ENCODE measurements at regions not wholly inside any gene's neighbourhood (a gene's known extent, or its start where the extent isn't known, plus 50 kb on each side); places are given as distances from the start of the nearest gene placed in this dataset.

GRCh38 chr10:9712393-9712792 is 1305.3 kb upstream of the CELF2 start:
- Histone ChIP-seq H3K9me3 (ENCODE audit: control insufficient read depth, low read length) (no peaks in the 10 kb centered on the region), H3K27ac (ENCODE audit: low read depth, low read length, severe bottlenecking) (no peak overlapping the region), H3K4me3 (ENCODE audit: extremely low read depth, insufficient read depth, low read length, poor library complexity, severe bottlenecking) (no peak overlapping the region), H3K36me3 (ENCODE audit: control insufficient read depth, insufficient read depth, low read length) (no peaks in the 10 kb centered on the region), H3K4me1 (ENCODE audit: control insufficient read depth, insufficient read depth, low read length, poor library complexity, severe bottlenecking) (no peaks in the 10 kb centered on the region)

- Histone ChIP-seq H3K36me3 (ENCODE audit: control insufficient read depth, insufficient read depth, low read length) (no peaks in the 10 kb centered on the region), H3K9me3 (ENCODE audit: control insufficient read depth, low read length) (no peaks in the 10 kb centered on the region), H3K4me3 (ENCODE audit: extremely low read depth, insufficient read depth, low read length, poor library complexity, severe bottlenecking) (no peak overlapping the region), H3K4me1 (ENCODE audit: control insufficient read depth, insufficient read depth, low read length, poor library complexity, severe bottlenecking) (no peaks in the 10 kb centered on the region), H3K27ac (ENCODE audit: low read depth, low read length, severe bottlenecking) (no peak overlapping the region)
- no CpG with 5 or more reads among the region's 2 CpGs for WGBS, 2 experiments (ENCODE audit: insufficient coverage in 2 of 2)
Measured at GRCh38 chr10:9719246-9719645, 1298.4 kb upstream of the CELF2 start.

GRCh38 chr10:9733766-9734165 is 1283.9 kb upstream of the CELF2 start:
- WGBS, 2 experiments (ENCODE audit: insufficient coverage in 2 of 2) = 78 to 100% methylated on average over 1 of the region's 1 CpG
- Histone ChIP-seq H3K27ac (ENCODE audit: low read depth, low read length, severe bottlenecking) (no peak overlapping the region), H3K36me3 (ENCODE audit: control insufficient read depth, insufficient read depth, low read length) (no peaks in the 10 kb centered on the region)

GRCh38 chr10:9734218-9734617 is 1283.5 kb upstream of the CELF2 start:
- Histone ChIP-seq H3K4me3 (ENCODE audit: extremely low read depth, insufficient read depth, low read length, poor library complexity, severe bottlenecking) (no peak overlapping the region), H3K36me3 (ENCODE audit: control insufficient read depth, insufficient read depth, low read length) (no peaks in the 10 kb centered on the region), H3K27ac (ENCODE audit: low read depth, low read length, severe bottlenecking) (no peak overlapping the region), H3K9me3 (ENCODE audit: control insufficient read depth, low read length) (no peaks in the 10 kb centered on the region), H3K4me1 (ENCODE audit: control insufficient read depth, insufficient read depth, low read length, poor library complexity, severe bottlenecking) (no peaks in the 10 kb centered on the region)
- WGBS, 2 experiments (ENCODE audit: insufficient coverage in 2 of 2) = 86 to 89% methylated on average over 3 to 4 of the region's 5 CpGs

More at GRCh38 chr10:9733766-9734165, 1283.9 kb upstream of the CELF2 start:
- no peaks in the 10 kb centered on the region for H3K9me3 ChIP-seq (ENCODE audit: control insufficient read depth, low read length)
- H3K4me3 ChIP-seq (ENCODE audit: extremely low read depth, insufficient read depth, low read length, poor library complexity, severe bottlenecking) = no peak overlapping the region
- H3K4me1 ChIP-seq (ENCODE audit: control insufficient read depth, insufficient read depth, low read length, poor library complexity, severe bottlenecking) = no peaks in the 10 kb centered on the region

- Histone ChIP-seq H3K9me3 (ENCODE audit: control insufficient read depth, low read length) (no peaks in the 10 kb centered on the region), H3K27ac (ENCODE audit: low read depth, low read length, severe bottlenecking) (no peak overlapping the region)
- no CpG with 5 or more reads among the region's 2 CpGs for WGBS, 2 experiments (ENCODE audit: insufficient coverage in 2 of 2)
Measured at GRCh38 chr10:9735731-9736130, 1281.9 kb upstream of the CELF2 start.

GRCh38 chr10:9743639-9744038 is 1274.0 kb upstream of the CELF2 start:
- Histone ChIP-seq H3K9me3 (ENCODE audit: control insufficient read depth, low read length) (peaks cover 4% of the 10 kb centered on the region), H3K4me3 (ENCODE audit: extremely low read depth, insufficient read depth, low read length, poor library complexity, severe bottlenecking) (no peak overlapping the region), H3K4me1 (ENCODE audit: control insufficient read depth, insufficient read depth, low read length, poor library complexity, severe bottlenecking) (no peaks in the 10 kb centered on the region), H3K36me3 (ENCODE audit: control insufficient read depth, insufficient read depth, low read length) (no peaks in the 10 kb centered on the region), H3K27ac (ENCODE audit: low read depth, low read length, severe bottlenecking) (no peak overlapping the region)

More at GRCh38 chr10:9735731-9736130, 1281.9 kb upstream of the CELF2 start:
- H3K4me1 ChIP-seq (ENCODE audit: control insufficient read depth, insufficient read depth, low read length, poor library complexity, severe bottlenecking) = no peaks in the 10 kb centered on the region
- no peaks in the 10 kb centered on the region for H3K36me3 ChIP-seq (ENCODE audit: control insufficient read depth, insufficient read depth, low read length)
- no peak overlapping the region for H3K4me3 ChIP-seq (ENCODE audit: extremely low read depth, insufficient read depth, low read length, poor library complexity, severe bottlenecking)

GRCh38 chr10:9745158-9745557 is 1272.5 kb upstream of the CELF2 start:
- 89 to 100% methylated on average over 1 of the region's 1 CpG for WGBS, 2 experiments (ENCODE audit: insufficient coverage in 2 of 2)
- Histone ChIP-seq H3K4me1 (ENCODE audit: control insufficient read depth, insufficient read depth, low read length, poor library complexity, severe bottlenecking) (no peaks in the 10 kb centered on the region), H3K36me3 (ENCODE audit: control insufficient read depth, insufficient read depth, low read length) (no peaks in the 10 kb centered on the region), H3K4me3 (ENCODE audit: extremely low read depth, insufficient read depth, low read length, poor library complexity, severe bottlenecking) (no peak overlapping the region), H3K9me3 (ENCODE audit: control insufficient read depth, low read length) (peaks cover 4% of the 10 kb centered on the region), H3K27ac (ENCODE audit: low read depth, low read length, severe bottlenecking) (no peak overlapping the region)

- Histone ChIP-seq H3K9me3 (ENCODE audit: control insufficient read depth, low read length) (no peaks in the 10 kb centered on the region), H3K36me3 (ENCODE audit: control insufficient read depth, insufficient read depth, low read length) (no peaks in the 10 kb centered on the region)
- WGBS, 2 experiments (ENCODE audit: insufficient coverage in 2 of 2) = 79 to 87% methylated on average over 5 to 6 of the region's 6 CpGs
Measured at GRCh38 chr10:9757176-9757575, 1260.5 kb upstream of the CELF2 start.

GRCh38 chr10:9759596-9759995 is 1258.1 kb upstream of the CELF2 start:
- no peaks in the 10 kb centered on the region for H3K36me3 ChIP-seq (ENCODE audit: control insufficient read depth, insufficient read depth, low read length)
- no peak overlapping the region for H3K27ac ChIP-seq (ENCODE audit: low read depth, low read length, severe bottlenecking)
- H3K4me1 ChIP-seq (ENCODE audit: control insufficient read depth, insufficient read depth, low read length, poor library complexity, severe bottlenecking) = no peaks in the 10 kb centered on the region
- 95 to 100% methylated on average over 1 to 3 of the region's 3 CpGs for WGBS, 2 experiments (ENCODE audit: insufficient coverage in 2 of 2)
- H3K9me3 ChIP-seq (ENCODE audit: control insufficient read depth, low read length) = no peaks in the 10 kb centered on the region
- H3K4me3 ChIP-seq (ENCODE audit: extremely low read depth, insufficient read depth, low read length, poor library complexity, severe bottlenecking) = no peak overlapping the region

More at GRCh38 chr10:9757176-9757575, 1260.5 kb upstream of the CELF2 start:
- no peaks in the 10 kb centered on the region for H3K4me1 ChIP-seq (ENCODE audit: control insufficient read depth, insufficient read depth, low read length, poor library complexity, severe bottlenecking)
- no peak overlapping the region for H3K27ac ChIP-seq (ENCODE audit: low read depth, low read length, severe bottlenecking)
- no peak overlapping the region for H3K4me3 ChIP-seq (ENCODE audit: extremely low read depth, insufficient read depth, low read length, poor library complexity, severe bottlenecking)

GRCh38 chr10:9762966-9763656 is 1254.6 kb upstream of the CELF2 start:
- Histone ChIP-seq H3K27ac (ENCODE audit: low read depth, low read length, severe bottlenecking) (no peak overlapping the region), H3K4me3 (ENCODE audit: extremely low read depth, insufficient read depth, low read length, poor library complexity, severe bottlenecking) (no peak overlapping the region), H3K4me1 (ENCODE audit: control insufficient read depth, insufficient read depth, low read length, poor library complexity, severe bottlenecking) (no peaks in the 10 kb centered on the region), H3K36me3 (ENCODE audit: control insufficient read depth, insufficient read depth, low read length) (no peaks in the 10 kb centered on the region), H3K9me3 (ENCODE audit: control insufficient read depth, low read length) (no peaks in the 10 kb centered on the region)
- WGBS, 2 experiments (ENCODE audit: insufficient coverage in 2 of 2) = 90 to 91% methylated on average over 4 to 6 of the region's 7 CpGs

- no peaks in the 10 kb centered on the region for H3K36me3 ChIP-seq (ENCODE audit: control insufficient read depth, insufficient read depth, low read length)
- no peak overlapping the region for H3K27ac ChIP-seq (ENCODE audit: low read depth, low read length, severe bottlenecking)
- no peaks in the 10 kb centered on the region for H3K9me3 ChIP-seq (ENCODE audit: control insufficient read depth, low read length)
- H3K4me1 ChIP-seq (ENCODE audit: control insufficient read depth, insufficient read depth, low read length, poor library complexity, severe bottlenecking) = no peaks in the 10 kb centered on the region
- no peak overlapping the region for H3K4me3 ChIP-seq (ENCODE audit: extremely low read depth, insufficient read depth, low read length, poor library complexity, severe bottlenecking)
Measured at GRCh38 chr10:9766762-9767161, 1250.9 kb upstream of the CELF2 start.
